ENCODE measurements at regions not wholly inside any gene's neighbourhood (a gene's known extent, or its start where the extent isn't known, plus 50 kb on each side); places are given as distances from the start of the nearest gene placed in this dataset.

- 100% methylated on average over 1 of the region's 1 CpG for WGBS
- H2AFZ ChIP-seq (ENCODE audit: low read depth, low read length) = no peak overlapping the region
- H3K18ac ChIP-seq (ENCODE audit: low read depth in 1 of 2, low read length in 2 of 2) = no peak overlapping the region
- H3K79me1 ChIP-seq (replicated peaks; ENCODE audit: low read length, poor library complexity, severe bottlenecking) = no peaks in the 10 kb centered on the region
- no peak overlapping the region for H2BK12ac ChIP-seq (ENCODE audit: low read length in 2 of 2)
- no peak overlapping the region for H3K14ac ChIP-seq (ENCODE audit: low read length in 2 of 2)
- H3K9ac ChIP-seq (ENCODE audit: low read length) = no peak overlapping the region
- H4K91ac ChIP-seq (ENCODE audit: low read length) = no peak overlapping the region
- H3K4me2 ChIP-seq (ENCODE audit: low read length, poor library complexity, severe bottlenecking) = no peak overlapping the region
- H2BK15ac ChIP-seq (ENCODE audit: low read depth, poor library complexity, severe bottlenecking) = no peak overlapping the region
- no peak overlapping the region for H2BK5ac ChIP-seq (ENCODE audit: low read depth, low read length, poor library complexity, severe bottlenecking)
- no peak overlapping the region for H3K4ac ChIP-seq (ENCODE audit: low read depth in 1 of 2, low read length in 2 of 2)
- H3K27me3 ChIP-seq (ENCODE audit: control insufficient read depth in 1 of 2, insufficient read depth in 1 of 2, low read length in 2 of 2) = no peaks in the 10 kb centered on the region
- H3K27ac ChIP-seq (ENCODE audit: low read length, poor library complexity, severe bottlenecking) = no peak overlapping the region
- H3K9me3 ChIP-seq (ENCODE audit: control insufficient read depth, low read length) = no peaks in the 10 kb centered on the region
- H3K4me1 ChIP-seq (ENCODE audit: control insufficient read depth, insufficient read depth, low read depth, low read length) = no peaks in the 10 kb centered on the region
- no peak overlapping the region for H3K23ac ChIP-seq (ENCODE audit: low read length in 2 of 2)
- H2AK5ac ChIP-seq (ENCODE audit: low read length, severe bottlenecking) = no peak overlapping the region
- no peak overlapping the region for H2BK120ac ChIP-seq (ENCODE audit: low read depth, low read length)
- no peak overlapping the region for H4K8ac ChIP-seq (ENCODE audit: low read length)
- no peak for DNase-seq
- H3K4me3 ChIP-seq (ENCODE audit: insufficient read depth in 1 of 2, low read depth in 1 of 2, low read length in 2 of 2) = no peak overlapping the region
- H3K36me3 ChIP-seq (ENCODE audit: control insufficient read depth in 1 of 2, insufficient read depth in 2 of 2, low read depth in 1 of 2, low read length in 2 of 2) = no peaks in the 10 kb centered on the region
Measured at GRCh38 chr14:42856106-42856505, 1249.4 kb downstream of the LRFN5 start.

- no peaks in the 10 kb centered on the region for H3K36me3 ChIP-seq (ENCODE audit: control insufficient read depth in 1 of 2, insufficient read depth in 2 of 2, low read depth in 1 of 2, low read length in 2 of 2)
- H4K8ac ChIP-seq (ENCODE audit: low read length) = no peak overlapping the region
- no peak overlapping the region for H3K23ac ChIP-seq (ENCODE audit: low read length in 2 of 2)
- H2AFZ ChIP-seq (ENCODE audit: low read depth, low read length) = no peak overlapping the region
- no peak overlapping the region for H2AK5ac ChIP-seq (ENCODE audit: low read length, severe bottlenecking)
- no peaks in the 10 kb centered on the region for H3K27me3 ChIP-seq (ENCODE audit: control insufficient read depth in 1 of 2, insufficient read depth in 1 of 2, low read length in 2 of 2)
- no peak overlapping the region for H3K18ac ChIP-seq (ENCODE audit: low read depth in 1 of 2, low read length in 2 of 2)
- H3K14ac ChIP-seq (ENCODE audit: low read length in 2 of 2) = no peak overlapping the region
- no peak overlapping the region for H3K9ac ChIP-seq (ENCODE audit: low read length)
- no peak overlapping the region for H2BK5ac ChIP-seq (ENCODE audit: low read depth, low read length, poor library complexity, severe bottlenecking)
- no peaks in the 10 kb centered on the region for H3K4me1 ChIP-seq (ENCODE audit: control insufficient read depth, insufficient read depth, low read depth, low read length)
- no peak overlapping the region for H3K4me3 ChIP-seq (ENCODE audit: insufficient read depth in 1 of 2, low read depth in 1 of 2, low read length in 2 of 2)
- 38% methylated on average over 1 of the region's 1 CpG for WGBS
- peak; percentile 10 for DNase-seq
- H2BK12ac ChIP-seq (ENCODE audit: low read length in 2 of 2) = no peak overlapping the region
- no peak overlapping the region for H3K4me2 ChIP-seq (ENCODE audit: low read length, poor library complexity, severe bottlenecking)
- H2BK15ac ChIP-seq (ENCODE audit: low read depth, poor library complexity, severe bottlenecking) = no peak overlapping the region
- H3K9me3 ChIP-seq (ENCODE audit: control insufficient read depth, low read length) = no peaks in the 10 kb centered on the region
- H3K4ac ChIP-seq (ENCODE audit: low read depth in 1 of 2, low read length in 2 of 2) = no peak overlapping the region
- no peak overlapping the region for H4K91ac ChIP-seq (ENCODE audit: low read length)
- no peak overlapping the region for H2BK120ac ChIP-seq (ENCODE audit: low read depth, low read length)
- H3K79me1 ChIP-seq (replicated peaks; ENCODE audit: low read length, poor library complexity, severe bottlenecking) = no peaks in the 10 kb centered on the region
- no peak overlapping the region for H3K27ac ChIP-seq (ENCODE audit: low read length, poor library complexity, severe bottlenecking)
Measured at GRCh38 chr14:42855085-42855484, 1248.4 kb downstream of the LRFN5 start.

- no peak for DNase-seq
- H2BK120ac ChIP-seq (ENCODE audit: low read depth, low read length) = no peak overlapping the region
- 95% methylated on average over 2 of the region's 2 CpGs for WGBS
- no peak overlapping the region for H3K9ac ChIP-seq (ENCODE audit: low read length)
- H4K8ac ChIP-seq (ENCODE audit: low read length) = no peak overlapping the region
- no peak overlapping the region for H3K18ac ChIP-seq (ENCODE audit: low read depth in 1 of 2, low read length in 2 of 2)
- H3K27me3 ChIP-seq (ENCODE audit: control insufficient read depth in 1 of 2, insufficient read depth in 1 of 2, low read length in 2 of 2) = no peaks in the 10 kb centered on the region
- no peak overlapping the region for H2AFZ ChIP-seq (ENCODE audit: low read depth, low read length)
- H3K4me1 ChIP-seq (ENCODE audit: control insufficient read depth, insufficient read depth, low read depth, low read length) = no peaks in the 10 kb centered on the region
- H3K4me3 ChIP-seq (ENCODE audit: insufficient read depth in 1 of 2, low read depth in 1 of 2, low read length in 2 of 2) = no peak overlapping the region
- H3K79me1 ChIP-seq (replicated peaks; ENCODE audit: low read length, poor library complexity, severe bottlenecking) = no peaks in the 10 kb centered on the region
- no peak overlapping the region for H2BK15ac ChIP-seq (ENCODE audit: low read depth, poor library complexity, severe bottlenecking)
- no peak overlapping the region for H2BK5ac ChIP-seq (ENCODE audit: low read depth, low read length, poor library complexity, severe bottlenecking)
- H3K14ac ChIP-seq (ENCODE audit: low read length in 2 of 2) = no peak overlapping the region
- no peak overlapping the region for H3K4me2 ChIP-seq (ENCODE audit: low read length, poor library complexity, severe bottlenecking)
- no peak overlapping the region for H3K4ac ChIP-seq (ENCODE audit: low read depth in 1 of 2, low read length in 2 of 2)
- H3K27ac ChIP-seq (ENCODE audit: low read length, poor library complexity, severe bottlenecking) = no peak overlapping the region
- H2BK12ac ChIP-seq (ENCODE audit: low read length in 2 of 2) = no peak overlapping the region
- H2AK5ac ChIP-seq (ENCODE audit: low read length, severe bottlenecking) = no peak overlapping the region
- H3K36me3 ChIP-seq (ENCODE audit: control insufficient read depth in 1 of 2, insufficient read depth in 2 of 2, low read depth in 1 of 2, low read length in 2 of 2) = no peaks in the 10 kb centered on the region
- H3K23ac ChIP-seq (ENCODE audit: low read length in 2 of 2) = no peak overlapping the region
- H4K91ac ChIP-seq (ENCODE audit: low read length) = no peak overlapping the region
- no peaks in the 10 kb centered on the region for H3K9me3 ChIP-seq (ENCODE audit: control insufficient read depth, low read length)
Measured at GRCh38 chr14:42854061-42854460, 1247.4 kb downstream of the LRFN5 start.

GRCh38 chr14:42848652-42849051 is 1242.0 kb downstream of the LRFN5 start:
- H3K4ac ChIP-seq (ENCODE audit: low read depth in 1 of 2, low read length in 2 of 2) = no peak overlapping the region
- H3K36me3 ChIP-seq (ENCODE audit: control insufficient read depth in 1 of 2, insufficient read depth in 2 of 2, low read depth in 1 of 2, low read length in 2 of 2) = no peaks in the 10 kb centered on the region
- no peak overlapping the region for H3K14ac ChIP-seq (ENCODE audit: low read length in 2 of 2)
- no peaks in the 10 kb centered on the region for H3K4me1 ChIP-seq (ENCODE audit: control insufficient read depth, insufficient read depth, low read depth, low read length)
- no peak overlapping the region for H4K91ac ChIP-seq (ENCODE audit: low read length)
- H2AFZ ChIP-seq (ENCODE audit: low read depth, low read length) = no peak overlapping the region
- no peak overlapping the region for H3K4me2 ChIP-seq (ENCODE audit: low read length, poor library complexity, severe bottlenecking)
- no peak overlapping the region for H2BK15ac ChIP-seq (ENCODE audit: low read depth, poor library complexity, severe bottlenecking)
- no peak overlapping the region for H3K9ac ChIP-seq (ENCODE audit: low read length)
- H3K9me3 ChIP-seq (ENCODE audit: control insufficient read depth, low read length) = no peaks in the 10 kb centered on the region
- H3K4me3 ChIP-seq (ENCODE audit: insufficient read depth in 1 of 2, low read depth in 1 of 2, low read length in 2 of 2) = no peak overlapping the region
- H3K79me1 ChIP-seq (replicated peaks; ENCODE audit: low read length, poor library complexity, severe bottlenecking) = no peaks in the 10 kb centered on the region
- WGBS = no CpG with 5 or more reads among the region's 1 CpG
- H2BK120ac ChIP-seq (ENCODE audit: low read depth, low read length) = no peak overlapping the region
- H4K8ac ChIP-seq (ENCODE audit: low read length) = no peak overlapping the region
- DNase-seq = no peak
- no peak overlapping the region for H2BK12ac ChIP-seq (ENCODE audit: low read length in 2 of 2)
- no peaks in the 10 kb centered on the region for H3K27me3 ChIP-seq (ENCODE audit: control insufficient read depth in 1 of 2, insufficient read depth in 1 of 2, low read length in 2 of 2)
- H2AK5ac ChIP-seq (ENCODE audit: low read length, severe bottlenecking) = no peak overlapping the region
- no peak overlapping the region for H2BK5ac ChIP-seq (ENCODE audit: low read depth, low read length, poor library complexity, severe bottlenecking)
- no peak overlapping the region for H3K27ac ChIP-seq (ENCODE audit: low read length, poor library complexity, severe bottlenecking)
- no peak overlapping the region for H3K18ac ChIP-seq (ENCODE audit: low read depth in 1 of 2, low read length in 2 of 2)
- no peak overlapping the region for H3K23ac ChIP-seq (ENCODE audit: low read length in 2 of 2)

Measured in mesenchymal stem cell (in vitro differentiated cells and primary cell).